Fibroblast of mammary gland (primary cell): ENCODE measurements at regions not wholly inside any gene's neighbourhood (a gene's known extent, or its start where the extent isn't known, plus 50 kb on each side); places are given as distances from the start of the nearest gene placed in this dataset.

ENCODE experiments used
- DNase-seq: peaks from one replicate; pipeline ENCODE4 v3.0.0-alpha.2; 2010; ENCODE audit warnings: low read depth
- H3K4me3 ChIP-seq: 2 replicates; pipeline ENCODE4 v1.5.1; 2011; ENCODE audit warnings: low read depth, mild to moderate bottlenecking, low read length, moderate library complexity; ENCODE audit not compliant: control insufficient read depth
- TF ChIP-seq, protein P1 (sequence below): conservative IDR thresholded peaks from 2 replicates; pipeline ENCODE4 v1.5.1; 2011; ENCODE audit warnings: low read depth, low read length, inconsistent platforms; ENCODE audit not compliant: control insufficient read depth, insufficient read depth

GRCh38 chr6:148081076-148081475 is 261.6 kb upstream of the SASH1 start:
- TF ChIP-seq, protein P1, sequence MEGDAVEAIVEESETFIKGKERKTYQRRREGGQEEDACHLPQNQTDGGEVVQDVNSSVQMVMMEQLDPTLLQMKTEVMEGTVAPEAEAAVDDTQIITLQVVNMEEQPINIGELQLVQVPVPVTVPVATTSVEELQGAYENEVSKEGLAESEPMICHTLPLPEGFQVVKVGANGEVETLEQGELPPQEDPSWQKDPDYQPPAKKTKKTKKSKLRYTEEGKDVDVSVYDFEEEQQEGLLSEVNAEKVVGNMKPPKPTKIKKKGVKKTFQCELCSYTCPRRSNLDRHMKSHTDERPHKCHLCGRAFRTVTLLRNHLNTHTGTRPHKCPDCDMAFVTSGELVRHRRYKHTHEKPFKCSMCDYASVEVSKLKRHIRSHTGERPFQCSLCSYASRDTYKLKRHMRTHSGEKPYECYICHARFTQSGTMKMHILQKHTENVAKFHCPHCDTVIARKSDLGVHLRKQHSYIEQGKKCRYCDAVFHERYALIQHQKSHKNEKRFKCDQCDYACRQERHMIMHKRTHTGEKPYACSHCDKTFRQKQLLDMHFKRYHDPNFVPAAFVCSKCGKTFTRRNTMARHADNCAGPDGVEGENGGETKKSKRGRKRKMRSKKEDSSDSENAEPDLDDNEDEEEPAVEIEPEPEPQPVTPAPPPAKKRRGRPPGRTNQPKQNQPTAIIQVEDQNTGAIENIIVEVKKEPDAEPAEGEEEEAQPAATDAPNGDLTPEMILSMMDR: no peak
- DNase-seq: no peak
- H3K4me3 ChIP-seq: no peak overlapping the region

DNA sequence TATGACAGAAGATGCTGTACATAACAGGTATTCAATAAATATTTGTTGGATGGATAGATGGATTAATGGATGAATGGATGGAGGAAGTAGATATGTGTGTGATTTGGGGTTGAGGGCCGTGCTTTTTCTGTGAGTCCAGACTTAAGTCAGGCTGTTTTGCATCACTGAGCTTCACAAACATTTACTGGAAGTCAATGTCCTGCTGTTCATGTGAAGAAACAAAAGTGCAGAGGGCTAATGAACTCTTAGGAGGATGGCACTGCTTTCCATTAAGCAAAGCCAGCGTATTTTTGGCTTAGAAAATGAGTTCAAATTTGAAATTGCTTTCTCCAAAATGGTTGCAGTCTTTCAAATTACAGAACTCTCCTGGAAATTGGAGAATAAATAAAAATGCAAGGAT is 260.6 kb upstream of the SASH1 start:
- no peak overlapping the region for H3K4me3 ChIP-seq
- no peak for DNase-seq
- TF ChIP-seq, protein P1: no peak

DNA sequence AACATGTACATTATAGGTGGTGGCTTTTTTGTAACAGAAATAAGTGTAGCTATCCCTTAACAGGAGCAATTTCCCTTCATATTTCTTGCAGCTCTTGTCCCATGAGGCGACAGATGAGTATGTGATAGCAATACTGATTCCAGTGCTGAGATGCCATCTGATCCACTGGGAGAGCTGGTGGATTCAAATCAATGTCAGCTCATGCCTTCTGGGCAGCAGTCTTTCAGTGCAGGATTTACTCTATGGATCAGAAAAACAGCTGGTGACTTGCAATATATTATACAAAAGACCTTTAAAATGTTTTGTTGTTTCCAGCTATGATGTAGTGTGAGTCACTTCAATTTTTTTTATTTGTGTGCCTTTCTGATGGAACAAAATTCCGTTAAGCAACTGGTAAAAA is 259.9 kb upstream of the SASH1 start:
- TF ChIP-seq, protein P1: no peak
- no peak for DNase-seq
- H3K4me3 ChIP-seq: no peak overlapping the region

DNA sequence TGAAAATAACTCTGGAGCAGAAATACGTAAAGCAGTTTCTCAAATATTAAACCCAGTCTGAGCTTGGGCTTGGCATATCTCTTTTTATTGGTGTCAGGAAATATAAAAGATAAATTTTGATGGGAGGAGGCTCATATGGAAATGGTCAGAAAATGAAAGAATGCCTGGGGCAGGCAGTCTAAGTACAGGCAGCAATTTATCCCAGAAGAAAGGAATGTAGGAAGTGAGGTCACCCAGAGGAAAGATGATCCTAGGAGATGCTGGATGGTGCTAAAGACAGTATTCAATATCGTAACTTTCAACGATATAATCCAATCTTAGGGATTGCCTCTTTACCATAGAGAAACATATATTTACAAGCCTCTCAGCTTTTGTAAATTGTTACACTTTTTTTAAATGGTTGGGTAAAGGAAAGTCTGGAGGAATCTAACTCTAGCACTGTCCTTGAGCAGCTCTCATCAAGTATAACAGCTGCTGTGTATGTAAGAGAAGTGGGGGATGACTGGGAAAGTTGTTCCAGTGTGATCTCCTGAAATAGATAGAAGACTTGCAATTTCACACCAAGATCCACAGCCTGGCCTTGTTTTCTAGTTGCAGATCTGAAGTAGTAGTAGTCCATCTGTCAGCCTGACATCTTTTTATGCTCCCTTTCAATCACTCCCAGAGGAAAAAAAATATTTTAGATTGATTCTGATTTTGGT is 256.9 kb upstream of the SASH1 start:
- DNase-seq: no peak
- no peak overlapping the region for H3K4me3 ChIP-seq
- TF ChIP-seq, protein P1: no peak

- no peak for DNase-seq
- TF ChIP-seq, protein P1: no peak
- no peak overlapping the region for H3K4me3 ChIP-seq
Observed at GRCh38 chr6:148086386-148086785, 256.3 kb upstream of the SASH1 start.

DNA sequence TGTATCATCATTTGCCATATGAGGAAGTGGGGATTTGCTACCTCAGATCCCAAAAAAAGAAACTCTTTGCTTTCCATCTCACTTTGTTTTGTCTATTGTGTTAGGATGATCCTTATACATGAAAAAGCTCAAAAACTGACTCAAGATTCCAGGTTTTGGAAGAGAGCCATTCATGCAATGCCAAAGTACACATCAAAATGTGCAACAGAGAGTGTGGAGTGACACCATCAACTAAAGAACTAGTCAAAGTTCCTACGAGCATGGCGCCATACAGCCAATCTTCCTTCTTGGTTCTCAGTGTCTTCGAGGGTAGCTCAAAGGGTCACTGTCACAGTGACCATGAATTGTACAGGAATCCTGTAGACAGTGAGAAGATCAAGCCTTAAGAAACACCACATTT is 255.8 kb upstream of the SASH1 start:
- TF ChIP-seq, protein P1: no peak
- no peak for DNase-seq
- H3K4me3 ChIP-seq: no peak overlapping the region

DNA sequence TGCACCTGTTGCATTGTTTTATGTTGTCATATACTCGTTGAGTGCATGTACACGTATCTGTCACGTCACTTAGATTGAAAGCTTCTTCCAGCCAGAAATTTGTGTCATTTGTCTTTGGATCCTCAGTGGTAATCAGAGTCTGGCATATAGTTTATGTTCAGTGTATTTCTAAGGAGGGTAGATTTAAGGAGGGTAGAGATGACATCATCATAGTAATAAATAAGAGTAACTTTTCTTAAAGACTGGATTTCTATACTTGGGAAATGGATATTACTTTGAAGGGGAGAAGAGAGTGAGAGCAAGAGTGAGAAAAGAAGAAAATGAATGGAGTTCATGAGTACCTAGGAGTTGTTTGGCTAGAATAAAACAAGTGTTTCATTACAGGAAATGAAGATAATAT is 255.0 kb upstream of the SASH1 start:
- TF ChIP-seq, protein P1: no peak
- no peak overlapping the region for H3K4me3 ChIP-seq
- no peak for DNase-seq
